Embryonic facial prominence (tissue), 1 donor: ENCODE measurements at regions not wholly inside any gene's neighbourhood (a gene's known extent, or its start where the extent isn't known, plus 50 kb on each side); places are given as distances from the start of the nearest gene placed in this dataset.

Source experiments
- DNase-seq: peaks from one replicate; pipeline ENCODE4 v3.0.0-alpha.2; 2016; ENCODE audit errors: extremely low spot score

GRCh38 chr11:130640526-130640925 is 192.1 kb downstream of the ADAMTS15 start:
- DNase-seq, result no peak

- no peak for DNase-seq
Observed at GRCh38 chr11:130641876-130642275, 193.4 kb downstream of the ADAMTS15 start.

- no peak for DNase-seq
Observed at GRCh38 chr11:130642994-130643393, 194.5 kb downstream of the ADAMTS15 start.

GRCh38 chr11:130644187-130644586 is 195.7 kb downstream of the ADAMTS15 start:
- no peak for DNase-seq

- DNase-seq, result no peak
Observed at GRCh38 chr11:130645164-130645842, 196.9 kb downstream of the ADAMTS15 start.

GRCh38 chr11:130645843-130646197 is 197.4 kb downstream of the ADAMTS15 start:
- DNase-seq, result no peak

- no peak for DNase-seq
Observed at GRCh38 chr11:130646881-130647280, 198.4 kb downstream of the ADAMTS15 start.

- no peak for DNase-seq
Observed at GRCh38 chr11:130647371-130647770, 198.9 kb downstream of the ADAMTS15 start.

GRCh38 chr11:130649801-130650200 is 201.4 kb downstream of the ADAMTS15 start:
- DNase-seq, result no peak

GRCh38 chr11:130650456-130651030 is 202.1 kb downstream of the ADAMTS15 start:
- no peak for DNase-seq

GRCh38 chr11:130651066-130651855 is 202.8 kb downstream of the ADAMTS15 start:
- DNase-seq, result no peak

GRCh38 chr11:130652671-130653335 is 204.4 kb downstream of the ADAMTS15 start:
- no peak for DNase-seq

- no peak for DNase-seq
Observed at GRCh38 chr11:130653838-130654636, 205.6 kb downstream of the ADAMTS15 start.

GRCh38 chr11:130655300-130655699 is 206.9 kb downstream of the ADAMTS15 start:
- DNase-seq, result no peak

- no peak for DNase-seq
Observed at GRCh38 chr11:130666781-130667251, 218.4 kb downstream of the ADAMTS15 start.

GRCh38 chr11:130668751-130669150 is 220.3 kb downstream of the ADAMTS15 start:
- DNase-seq, result no peak

GRCh38 chr11:130670200-130670599 is 221.8 kb downstream of the ADAMTS15 start:
- no peak for DNase-seq

- DNase-seq, result peak; percentile 20
Observed at GRCh38 chr11:130671801-130672700, 223.6 kb downstream of the ADAMTS15 start.

GRCh38 chr11:130672911-130673310 is 224.5 kb downstream of the ADAMTS15 start:
- DNase-seq, result no peak

GRCh38 chr11:130673698-130674097 is 225.3 kb downstream of the ADAMTS15 start:
- DNase-seq, result no peak
